Neural cell (in vitro differentiated cells): ENCODE measurements at regions not wholly inside any gene's neighbourhood (a gene's known extent, or its start where the extent isn't known, plus 50 kb on each side); places are given as distances from the start of the nearest gene placed in this dataset.

Experiments
- CTCF ChIP-seq: fragments of 450-650 bp; IDR thresholded peaks from 2 replicates; pipeline ENCODE4 v1.5.1; 2014; ENCODE audit warnings: antibody characterized with exemption, mild to moderate bottlenecking, moderate library complexity; ENCODE audit not compliant: poor library complexity, severe bottlenecking
- EP300 ChIP-seq: fragments of 450-650 bp; conservative IDR thresholded peaks from 2 replicates; pipeline ENCODE4 v1.6.1; 2014; ENCODE audit warnings: antibody characterized with exemption, mild to moderate bottlenecking, moderate library complexity; ENCODE audit not compliant: poor library complexity, severe bottlenecking
- EZH2 ChIP-seq: fragments of 200-600, 300-800 bp; shearing (Covaris generic), sonication (generic); IDR thresholded peaks from 2 replicates; pipeline ENCODE4 v1.6.1; 2014; ENCODE audit warnings: antibody characterized with exemption, low read length, borderline replicate concordance, mild to moderate bottlenecking; ENCODE audit not compliant: insufficient read depth, poor library complexity, severe bottlenecking
- POLR2AphosphoS5 ChIP-seq: IDR thresholded peaks from 2 replicates; pipeline ENCODE4 v1.6.1; 2012
- RAD21 ChIP-seq: fragments of 450-650 bp; conservative IDR thresholded peaks from 2 replicates; pipeline ENCODE4 v1.6.1; 2014; ENCODE audit warnings: antibody characterized with exemption, mild to moderate bottlenecking, moderate library complexity
- REST ChIP-seq: IDR thresholded peaks from 2 replicates; pipeline ENCODE4 v1.6.1; 2012; ENCODE audit warnings: borderline replicate concordance
- SMC3 ChIP-seq: fragments of 450-650 bp; conservative IDR thresholded peaks from 2 replicates; pipeline ENCODE4 v1.6.1; 2014; ENCODE audit warnings: antibody characterized with exemption, mild to moderate bottlenecking, moderate library complexity; ENCODE audit not compliant: poor library complexity
- TAF1 ChIP-seq: IDR thresholded peaks from 2 replicates; pipeline ENCODE4 v1.6.1; 2012; ENCODE audit warnings: low read depth

- TF ChIP-seq CTCF, result no peak
- TF ChIP-seq POLR2AphosphoS5, result no peak
- no peak for TF ChIP-seq EP300
- TF ChIP-seq EZH2, result no peak
- no peak for TF ChIP-seq RAD21
- TF ChIP-seq TAF1, result no peak
- no peak for TF ChIP-seq SMC3
- TF ChIP-seq REST, result no peak
These were observed 825.4 kb downstream of the DCDC2C start for GRCh38 chr2:4528773-4529172.
